Activated CD8-positive, alpha-beta memory T cell treated with anti-CD3 and anti-CD28 coated beads, Interleukin-2, amount 10 ng/mL, durations not matched to agents 7 days and 5 days (primary cell): ENCODE measurements at regions not wholly inside any gene's neighbourhood (a gene's known extent, or its start where the extent isn't known, plus 50 kb on each side); places are given as distances from the start of the nearest gene placed in this dataset.

Experiments
- ATAC-seq: fragments of 150-1000 bp; cut with Tn5 transposase; one replicate; pipeline ENCODE4 v1.10.0; 2021; ENCODE audit warnings: moderate library complexity
- CTCF ChIA-PET: fragments of 350-600 bp; sonication (Branson Sonifier 250); formaldehyde crosslinking; loops from one replicate; lab custom pipeline; 2021; ENCODE audit warnings: antibody characterized with exemption; lab: Charles Lee
- DNase-seq: peaks from one replicate; pipeline ENCODE4 v3.0.0-alpha.2; 2020
- H3K27ac Mint-ChIP-seq: one replicate; pipeline ENCODE4 v1.8.0; 2021; ENCODE audit warnings: mild to moderate bottlenecking, mixed read lengths
- H3K27me3 Mint-ChIP-seq: one replicate; pipeline ENCODE4 v1.8.0; 2021; ENCODE audit warnings: mixed read lengths
- H3K36me3 Mint-ChIP-seq: one replicate; pipeline ENCODE4 v1.8.0; 2021; ENCODE audit warnings: mild to moderate bottlenecking, mixed read lengths
- H3K4me1 Mint-ChIP-seq: one replicate; pipeline ENCODE4 v1.8.0; 2021; ENCODE audit warnings: mixed read lengths
- H3K4me3 Mint-ChIP-seq: one replicate; pipeline ENCODE4 v1.8.0; 2021; ENCODE audit warnings: mild to moderate bottlenecking, moderate library complexity, mixed read lengths
- H3K9me3 Mint-ChIP-seq: one replicate; pipeline ENCODE4 v1.8.0; 2022; ENCODE audit warnings: low read depth, mixed read lengths

DNA sequence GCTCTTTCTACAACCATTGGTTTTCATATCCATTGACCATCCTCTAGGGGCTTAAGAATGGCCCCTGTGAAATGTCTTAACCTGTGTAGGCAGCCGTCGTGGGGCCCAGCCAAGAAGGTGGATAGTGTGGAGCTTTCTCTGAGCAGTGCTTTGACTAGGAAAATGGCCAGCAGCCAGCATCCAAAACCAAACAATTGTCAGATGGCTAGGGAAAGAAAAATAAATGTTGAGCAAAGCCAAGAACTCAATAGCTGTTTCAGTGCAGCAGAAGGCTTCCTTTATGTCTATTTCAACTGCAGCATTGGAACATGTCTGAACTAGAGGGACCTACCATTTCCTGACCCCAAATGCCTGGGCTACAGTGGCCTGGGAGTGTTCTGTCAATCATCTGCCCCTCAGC, 374.9 kb downstream of the TLE4 start:
- H3K27ac Mint-ChIP-seq, result no peak overlapping the region
- CTCF ChIA-PET, result interaction anchor here (1.8 kb wide), 1 partner anchor 8 kb away, joined by 4 read pairs; no protein-coding TSS in a partner anchor
- no peak for DNase-seq
- H3K4me3 Mint-ChIP-seq, result no peak overlapping the region
- no peaks in the 10 kb centered on the region for H3K9me3 Mint-ChIP-seq
- H3K4me1 Mint-ChIP-seq, result no peaks in the 10 kb centered on the region
- no peaks in the 10 kb centered on the region for H3K36me3 Mint-ChIP-seq
- no peak for ATAC-seq
- H3K27me3 Mint-ChIP-seq, result no peaks in the 10 kb centered on the region

DNA sequence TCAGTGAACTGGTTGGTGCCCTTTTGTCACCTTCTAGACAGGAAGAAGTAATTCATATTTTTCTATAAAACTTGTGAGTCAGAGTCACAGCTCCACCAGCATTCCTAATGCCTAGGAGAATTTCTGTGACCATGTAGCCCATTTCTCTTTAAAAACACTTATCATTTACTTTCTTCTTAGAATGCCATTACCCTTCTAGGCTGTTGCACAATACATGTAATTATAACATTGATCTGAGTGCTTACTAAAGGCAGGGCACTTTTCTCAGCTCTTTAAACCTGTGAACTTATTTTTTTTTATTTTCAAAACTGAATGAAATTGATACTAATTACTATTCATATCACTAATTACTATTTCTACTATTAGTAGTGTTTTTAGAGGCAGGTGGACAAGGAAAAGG, 373.7 kb downstream of the TLE4 start:
- Mint-ChIP-seq H3K4me1 (no peaks in the 10 kb centered on the region), H3K36me3 (no peaks in the 10 kb centered on the region), H3K27ac (no peak overlapping the region), H3K4me3 (no peak overlapping the region), H3K9me3 (no peaks in the 10 kb centered on the region), H3K27me3 (no peaks in the 10 kb centered on the region)
- no peak for ATAC-seq
- no peak for DNase-seq
- CTCF ChIA-PET, result interaction anchor here (1.8 kb wide), 1 partner anchor 9 kb away, joined by 4 read pairs; no protein-coding TSS in a partner anchor

DNA sequence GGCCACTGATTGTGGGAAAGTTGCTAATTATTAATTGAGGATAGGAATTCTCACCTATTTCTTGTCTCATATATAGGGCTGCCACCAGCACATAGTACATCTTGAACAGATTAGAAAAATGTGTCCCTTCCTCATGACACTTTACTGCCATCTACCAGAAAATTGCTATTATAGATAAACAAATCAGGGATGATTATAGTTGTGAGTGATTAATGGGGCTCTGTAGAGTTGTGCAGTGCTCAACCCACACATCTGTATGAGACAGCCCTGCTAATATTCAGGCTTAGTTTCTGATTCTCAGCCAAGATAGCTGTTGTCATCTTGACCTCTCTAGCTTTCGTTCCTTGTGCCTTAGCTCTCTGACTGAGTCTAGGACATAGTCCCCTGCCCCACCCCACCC, 373.3 kb downstream of the TLE4 start:
- no peak for DNase-seq
- no peak for ATAC-seq

DNA sequence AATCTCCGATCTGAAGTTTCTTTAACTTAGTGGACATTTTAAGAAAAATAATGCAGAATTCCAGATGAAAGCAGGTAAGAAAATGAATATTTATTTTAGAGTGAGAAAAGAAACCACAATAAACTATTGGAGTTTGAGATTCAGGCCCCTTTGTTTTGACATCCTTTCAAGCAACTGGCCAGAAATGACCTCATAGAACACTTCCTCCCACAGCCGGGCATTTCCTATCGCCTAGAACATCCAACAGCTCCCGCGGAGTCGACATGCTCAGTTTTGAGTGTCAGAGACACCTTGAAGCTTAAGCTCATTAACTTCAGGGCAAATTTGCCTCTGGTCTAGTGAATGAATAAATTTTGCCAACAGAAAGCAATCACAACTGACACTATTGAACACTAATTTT, 369.2 kb downstream of the TLE4 start:
- Mint-ChIP-seq H3K27ac (no peak overlapping the region), H3K36me3 (no peaks in the 10 kb centered on the region), H3K9me3 (no peaks in the 10 kb centered on the region), H3K4me1 (no peaks in the 10 kb centered on the region), H3K4me3 (no peak overlapping the region), H3K27me3 (no peaks in the 10 kb centered on the region)
- CTCF ChIA-PET, result no interaction called here
- ATAC-seq (no peak), DNase-seq (no peak)

More for the DNA sequence above, 373.3 kb downstream of the TLE4 start:
- H3K9me3 Mint-ChIP-seq, result no peaks in the 10 kb centered on the region
- no peaks in the 10 kb centered on the region for H3K27me3 Mint-ChIP-seq
- CTCF ChIA-PET, result interaction anchor here (1.8 kb wide), 1 partner anchor 10 kb away, joined by 4 read pairs; no protein-coding TSS in a partner anchor
- no peak overlapping the region for H3K4me3 Mint-ChIP-seq
- no peaks in the 10 kb centered on the region for H3K36me3 Mint-ChIP-seq
- no peaks in the 10 kb centered on the region for H3K4me1 Mint-ChIP-seq
- no peak overlapping the region for H3K27ac Mint-ChIP-seq

DNA sequence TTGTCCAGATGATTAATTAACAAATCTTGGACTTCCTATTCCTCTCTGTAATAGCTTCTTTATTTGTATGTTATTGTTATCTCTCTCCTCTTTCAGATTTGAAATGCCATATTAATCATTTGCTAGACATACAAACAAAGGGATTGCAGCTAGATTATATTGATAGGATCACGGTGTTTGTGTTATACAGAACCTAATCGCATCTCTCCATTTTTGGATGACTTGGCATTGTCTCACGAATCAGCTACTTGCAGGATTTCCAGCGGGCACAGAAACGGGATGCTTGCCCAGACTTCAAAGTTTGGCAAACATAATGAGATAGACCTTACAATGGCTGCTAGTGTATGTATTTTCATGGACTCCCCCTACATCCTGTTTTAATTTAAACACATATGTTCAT, 368.1 kb downstream of the TLE4 start:
- DNase-seq, result no peak
- Mint-ChIP-seq H3K36me3 (no peaks in the 10 kb centered on the region), H3K9me3 (no peaks in the 10 kb centered on the region), H3K4me1 (no peaks in the 10 kb centered on the region), H3K4me3 (no peak overlapping the region), H3K27me3 (peaks cover 2% of the 10 kb centered on the region), H3K27ac (no peak overlapping the region)
- CTCF ChIA-PET, result no interaction called here
- no peak for ATAC-seq

DNA sequence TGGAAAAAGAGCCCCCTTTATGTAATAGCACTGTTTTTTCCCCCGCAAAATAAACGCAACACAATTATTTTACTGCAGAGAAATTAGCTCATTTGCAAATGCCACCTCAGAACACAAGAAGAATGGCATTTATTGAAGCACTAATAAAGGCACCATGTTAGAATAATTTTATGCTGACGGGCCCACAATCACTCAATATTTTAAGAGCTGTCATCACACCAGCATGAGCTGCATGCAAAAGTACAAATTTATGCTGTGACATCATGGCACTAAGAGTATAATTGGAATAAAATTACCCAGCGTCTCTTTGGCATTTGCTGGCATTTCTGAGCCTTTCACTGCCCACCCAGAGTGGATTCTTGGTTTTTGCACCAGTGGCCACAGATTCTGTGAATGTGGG, 364.6 kb downstream of the TLE4 start:
- Mint-ChIP-seq H3K9me3 (no peaks in the 10 kb centered on the region), H3K4me1 (no peaks in the 10 kb centered on the region), H3K4me3 (no peak overlapping the region), H3K36me3 (no peaks in the 10 kb centered on the region), H3K27ac (no peak overlapping the region), H3K27me3 (peaks cover 7% of the 10 kb centered on the region)
- no peak for ATAC-seq
- CTCF ChIA-PET, result no interaction called here
- no peak for DNase-seq

DNA sequence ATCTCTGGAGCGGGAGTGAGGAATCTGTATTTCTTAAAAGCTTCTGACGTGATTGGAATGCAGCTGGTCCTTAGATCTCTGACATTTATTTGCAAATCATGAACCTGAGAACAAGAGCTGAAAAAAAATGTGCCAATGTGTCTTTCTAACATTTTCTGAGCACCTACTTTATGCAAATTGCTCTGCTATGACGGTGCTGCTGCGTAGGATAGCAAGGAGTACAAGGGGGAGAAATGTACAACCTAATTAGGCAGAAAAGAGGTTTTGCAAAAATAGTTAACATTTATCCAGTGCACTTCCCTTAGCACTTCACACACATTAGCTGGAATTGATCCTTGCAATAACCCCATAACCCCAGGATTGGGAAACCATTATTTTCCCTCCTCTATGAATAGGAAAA, 357.5 kb downstream of the TLE4 start:
- no peaks in the 10 kb centered on the region for H3K36me3 Mint-ChIP-seq
- H3K9me3 Mint-ChIP-seq, result no peaks in the 10 kb centered on the region
- ATAC-seq, result no peak
- no peak overlapping the region for H3K4me3 Mint-ChIP-seq
- H3K27me3 Mint-ChIP-seq, result no peaks in the 10 kb centered on the region
- peaks cover 2% of the 10 kb centered on the region for H3K4me1 Mint-ChIP-seq
- no peak overlapping the region for H3K27ac Mint-ChIP-seq
- CTCF ChIA-PET, result interaction anchor here (1.1 kb wide), 1 partner anchor 18 kb away, joined by 3 read pairs; no protein-coding TSS in a partner anchor
- DNase-seq, result no peak

DNA sequence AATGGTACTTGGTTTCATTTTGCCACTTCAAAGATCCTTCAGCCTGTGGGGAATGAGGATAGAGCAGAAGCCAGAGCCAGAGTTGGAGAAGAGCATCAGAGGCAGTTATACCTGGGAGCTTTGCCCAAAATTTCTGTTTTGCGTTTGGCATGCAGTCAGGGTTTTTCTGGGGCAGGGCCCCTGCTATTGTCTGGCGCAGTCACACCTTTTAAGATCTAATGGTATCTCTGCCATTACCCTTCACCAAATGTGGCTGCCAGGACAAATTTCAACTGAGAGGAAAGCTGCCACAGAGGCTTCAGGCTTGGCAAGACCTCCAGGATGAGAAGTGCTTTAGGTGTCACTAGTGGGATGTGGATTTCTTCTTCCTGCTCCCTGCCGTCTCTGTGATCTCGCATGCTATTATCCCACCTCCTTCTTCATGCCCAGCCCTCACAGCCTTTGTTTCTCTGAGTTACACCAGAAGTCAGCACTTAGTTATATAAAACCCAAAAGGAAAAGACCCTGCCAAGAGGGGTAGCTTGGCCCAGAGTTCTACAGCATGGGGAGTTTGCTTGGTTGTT, 357.0 kb downstream of the TLE4 start:
- H3K4me1 Mint-ChIP-seq, result peaks cover 2% of the 10 kb centered on the region
- CTCF ChIA-PET, result interaction anchor here (1.1 kb wide), 1 partner anchor 18 kb away, joined by 3 read pairs; no protein-coding TSS in a partner anchor
- H3K27ac Mint-ChIP-seq, result no peak overlapping the region
- DNase-seq, result no peak
- H3K36me3 Mint-ChIP-seq, result no peaks in the 10 kb centered on the region
- H3K4me3 Mint-ChIP-seq, result no peak overlapping the region
- ATAC-seq, result no peak
- H3K27me3 Mint-ChIP-seq, result no peaks in the 10 kb centered on the region
- no peaks in the 10 kb centered on the region for H3K9me3 Mint-ChIP-seq

DNA sequence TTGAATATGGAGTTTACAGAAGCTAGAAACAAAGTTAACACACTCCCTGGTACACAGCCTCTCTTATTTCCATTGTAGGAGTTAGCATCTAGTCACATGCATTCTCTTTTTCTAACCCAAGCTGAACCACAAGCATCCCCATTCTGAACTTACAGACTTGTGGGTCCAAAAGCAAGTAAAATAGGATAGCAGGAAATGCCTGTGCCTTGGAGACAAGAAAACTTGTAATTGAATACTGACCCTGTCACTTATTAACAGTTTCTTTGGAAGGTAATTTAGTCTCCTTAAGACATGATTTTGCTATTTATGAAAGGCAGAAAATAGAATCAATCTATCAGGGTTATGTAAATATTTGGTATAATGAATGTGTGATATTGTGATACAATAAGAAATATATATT, 353.6 kb downstream of the TLE4 start:
- DNase-seq, result no peak
- CTCF ChIA-PET, result no interaction called here
- no peaks in the 10 kb centered on the region for H3K36me3 Mint-ChIP-seq
- no peak overlapping the region for H3K4me3 Mint-ChIP-seq
- no peak for ATAC-seq
- no peaks in the 10 kb centered on the region for H3K27me3 Mint-ChIP-seq
- no peaks in the 10 kb centered on the region for H3K9me3 Mint-ChIP-seq
- H3K27ac Mint-ChIP-seq, result no peak overlapping the region
- peaks cover 2% of the 10 kb centered on the region for H3K4me1 Mint-ChIP-seq

DNA sequence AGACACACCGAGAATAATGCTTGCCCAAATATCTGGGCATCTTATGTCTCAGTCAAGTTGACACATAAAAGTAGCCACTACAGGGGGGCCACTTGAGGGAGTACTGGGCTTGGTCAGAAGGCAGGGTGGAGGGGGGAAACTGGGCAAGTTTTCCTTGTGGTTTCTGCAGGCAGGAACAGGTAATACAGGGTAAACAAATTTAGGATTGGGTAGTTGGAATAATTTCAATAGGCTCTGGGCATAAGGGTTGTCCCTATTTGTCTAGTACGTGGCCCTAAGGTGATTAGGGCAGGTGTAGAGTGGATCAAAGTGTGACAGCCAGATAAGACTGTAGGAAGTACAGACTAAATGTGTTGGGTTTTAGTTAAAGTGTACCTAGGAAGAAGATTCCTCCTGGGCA, 353.1 kb downstream of the TLE4 start:
- no peaks in the 10 kb centered on the region for H3K36me3 Mint-ChIP-seq
- no peak overlapping the region for H3K4me3 Mint-ChIP-seq
- CTCF ChIA-PET, result no interaction called here
- H3K27ac Mint-ChIP-seq, result no peak overlapping the region
- ATAC-seq (no peak), DNase-seq (no peak)
- H3K27me3 Mint-ChIP-seq, result no peaks in the 10 kb centered on the region
- no peaks in the 10 kb centered on the region for H3K9me3 Mint-ChIP-seq
- H3K4me1 Mint-ChIP-seq, result peaks cover 2% of the 10 kb centered on the region

DNA sequence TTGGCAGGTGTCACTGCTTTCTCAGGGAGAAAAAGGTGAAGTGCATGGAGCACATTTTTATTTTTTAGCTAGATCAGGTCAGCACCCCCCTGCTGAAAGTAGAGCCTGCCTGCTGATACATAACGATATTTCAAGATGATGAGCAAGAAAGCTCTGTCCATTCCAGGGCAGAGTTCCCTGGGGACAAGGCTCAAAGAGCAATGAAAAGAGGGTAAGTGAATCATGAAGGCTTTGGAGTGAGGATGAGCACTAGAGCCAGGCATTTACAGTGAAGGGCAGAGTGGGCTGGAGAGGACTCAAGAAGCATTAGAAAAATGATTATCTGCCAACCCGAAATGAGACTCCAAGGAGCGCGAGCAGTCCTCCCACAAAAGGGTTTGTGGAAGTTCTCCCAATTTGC, 345.7 kb downstream of the TLE4 start:
- H3K4me1 Mint-ChIP-seq, result no peaks in the 10 kb centered on the region
- no peaks in the 10 kb centered on the region for H3K9me3 Mint-ChIP-seq
- no peaks in the 10 kb centered on the region for H3K36me3 Mint-ChIP-seq
- no peaks in the 10 kb centered on the region for H3K27me3 Mint-ChIP-seq
- H3K4me3 Mint-ChIP-seq, result no peak overlapping the region
- H3K27ac Mint-ChIP-seq, result no peak overlapping the region
- ATAC-seq (no peak), DNase-seq (no peak)
- CTCF ChIA-PET, result no interaction called here

DNA sequence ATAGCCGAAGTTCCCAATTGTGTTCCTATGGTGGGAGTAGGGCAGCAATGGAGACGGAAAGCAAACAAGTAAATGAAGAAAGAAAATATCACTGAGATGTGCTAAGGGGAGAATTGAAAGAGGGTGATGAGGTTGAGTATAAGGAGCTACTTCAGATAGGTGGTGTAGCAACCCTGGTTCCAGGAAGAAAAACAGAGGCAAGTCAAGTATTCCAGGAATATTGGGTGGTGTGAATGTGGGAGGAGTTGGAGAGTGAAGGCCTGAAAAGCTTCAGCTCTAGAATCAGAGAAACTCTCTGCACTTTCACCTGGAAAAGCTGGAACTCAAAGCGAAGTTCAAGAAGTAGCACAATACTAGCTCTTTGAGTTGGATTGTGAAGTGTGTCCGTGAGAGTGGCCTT, 342.1 kb downstream of the TLE4 start:
- H3K9me3 Mint-ChIP-seq, result peaks cover 2% of the 10 kb centered on the region
- no peaks in the 10 kb centered on the region for H3K36me3 Mint-ChIP-seq
- no peak overlapping the region for H3K4me3 Mint-ChIP-seq
- DNase-seq (no peak), ATAC-seq (no peak)
- no peaks in the 10 kb centered on the region for H3K4me1 Mint-ChIP-seq
- H3K27ac Mint-ChIP-seq, result no peak overlapping the region
- no peaks in the 10 kb centered on the region for H3K27me3 Mint-ChIP-seq
- CTCF ChIA-PET, result interaction anchor here (0.8 kb wide), 1 partner anchor 64 kb away, joined by 3 read pairs; no protein-coding TSS in a partner anchor

DNA sequence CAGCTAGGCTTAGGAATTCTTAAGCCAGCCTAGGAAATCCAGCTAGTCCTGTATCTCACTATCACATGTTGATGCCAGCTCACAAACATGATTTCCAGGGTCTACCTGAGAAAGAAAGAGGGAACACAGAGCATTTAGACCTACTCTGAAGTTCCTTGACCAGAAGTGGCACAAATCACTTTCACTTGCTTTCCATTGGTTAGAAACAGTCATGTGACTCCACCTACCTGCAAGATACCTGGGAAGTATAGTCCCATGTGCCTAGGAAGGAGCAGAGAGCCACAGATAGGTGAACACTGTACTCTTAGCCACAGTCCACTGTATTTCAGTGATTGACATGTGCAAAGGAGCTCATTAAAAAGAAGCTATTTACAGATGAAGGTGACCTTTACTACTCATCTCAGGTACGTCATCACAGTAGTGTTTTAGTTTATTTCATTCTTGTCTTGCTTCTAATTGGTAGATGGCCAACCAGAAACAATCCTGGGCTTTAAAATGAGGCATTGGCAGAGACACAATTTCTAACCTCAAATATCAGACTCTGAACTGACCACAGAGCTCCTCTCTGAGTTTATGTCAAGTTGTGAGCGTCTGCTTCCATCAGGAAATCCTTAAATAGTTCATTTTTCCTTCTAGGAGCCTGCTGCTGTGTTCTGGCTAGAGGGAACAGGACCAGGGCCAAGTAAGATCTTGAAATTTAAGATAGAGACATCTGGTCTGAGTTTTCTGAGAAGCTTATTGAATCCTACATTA, 340.7 kb downstream of the TLE4 start:
- Mint-ChIP-seq H3K4me1 (no peaks in the 10 kb centered on the region), H3K4me3 (no peak overlapping the region), H3K27ac (no peak overlapping the region), H3K9me3 (peaks cover 2% of the 10 kb centered on the region), H3K36me3 (no peaks in the 10 kb centered on the region), H3K27me3 (no peaks in the 10 kb centered on the region)
- ATAC-seq, result no peak
- DNase-seq, result no peak
- CTCF ChIA-PET, result no interaction called here

DNA sequence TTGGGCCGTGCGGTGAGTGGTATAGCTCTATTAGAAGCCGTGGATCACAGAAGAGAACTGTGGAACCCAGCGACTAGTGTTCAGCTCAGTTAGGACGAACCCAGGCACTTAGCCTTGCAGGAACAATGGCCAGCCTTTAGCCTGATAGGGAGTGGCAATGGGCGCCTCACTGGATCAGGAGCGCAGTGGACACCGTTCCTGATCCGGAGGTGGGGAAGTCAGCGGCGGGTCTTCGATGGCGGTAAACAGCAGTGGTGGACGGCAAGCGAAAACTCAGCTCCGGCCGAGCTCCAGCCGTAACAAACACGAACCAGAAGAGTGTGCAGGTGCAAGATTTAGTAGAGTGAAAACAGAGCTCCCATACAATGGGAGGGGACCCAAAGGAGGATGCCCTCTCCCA, 340.0 kb downstream of the TLE4 start:
- no peak overlapping the region for H3K4me3 Mint-ChIP-seq
- no peak overlapping the region for H3K27ac Mint-ChIP-seq
- CTCF ChIA-PET, result interaction anchor here (0.8 kb wide), 1 partner anchor 17 kb away, joined by 3 read pairs; no protein-coding TSS in a partner anchor
- no peak for DNase-seq
- no peaks in the 10 kb centered on the region for H3K27me3 Mint-ChIP-seq
- no peak for ATAC-seq
- no peaks in the 10 kb centered on the region for H3K36me3 Mint-ChIP-seq
- no peaks in the 10 kb centered on the region for H3K4me1 Mint-ChIP-seq
- H3K9me3 Mint-ChIP-seq, result peaks cover 2% of the 10 kb centered on the region
